COLO668 (cell line): ENCODE measurements at regions not wholly inside any gene's neighbourhood (a gene's known extent, or its start where the extent isn't known, plus 50 kb on each side); places are given as distances from the start of the nearest gene placed in this dataset.

Source experiments
- DNase-seq: peaks from one replicate; lab custom pipeline; 2025; ENCODE audit not compliant: unreplicated experiment; lab: John Stamatoyannopoulos, UW

DNA sequence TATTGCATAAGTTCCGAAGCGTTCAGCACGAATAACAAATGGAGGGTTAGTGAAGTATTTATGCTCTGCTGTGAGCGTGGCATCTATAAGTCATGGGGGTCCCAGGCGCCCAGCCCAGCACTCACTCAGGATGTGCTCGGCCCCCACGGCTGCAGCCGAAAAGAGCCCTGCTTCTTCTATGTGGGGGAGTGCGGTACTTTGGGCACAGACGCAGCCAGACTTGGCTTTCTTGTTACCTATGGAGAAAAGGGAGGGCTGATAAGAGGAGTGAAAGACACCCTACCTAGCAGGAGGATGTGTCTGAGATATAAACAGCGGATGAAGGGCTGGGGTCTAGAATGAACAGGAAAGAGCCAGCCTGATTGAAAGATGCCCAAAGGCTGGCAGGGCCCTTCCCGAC is 51.4 kb downstream of the MRPL36 start:
- DNase-seq: no peak

DNA sequence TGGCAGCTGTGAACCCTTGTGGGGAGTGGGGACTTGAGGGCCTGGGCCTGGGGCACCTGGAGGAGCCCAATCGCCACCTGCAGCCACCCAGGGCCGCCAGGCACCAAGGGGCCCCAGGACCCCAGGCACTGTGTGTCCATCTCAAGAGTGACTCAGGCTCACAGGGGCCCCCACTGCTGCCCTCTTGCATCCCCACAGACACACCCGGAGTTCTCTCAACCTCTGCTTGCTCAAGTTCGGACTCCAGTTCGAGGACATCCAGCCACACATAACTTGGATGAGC is 51.9 kb downstream of the MRPL36 start:
- DNase-seq: no peak

DNA sequence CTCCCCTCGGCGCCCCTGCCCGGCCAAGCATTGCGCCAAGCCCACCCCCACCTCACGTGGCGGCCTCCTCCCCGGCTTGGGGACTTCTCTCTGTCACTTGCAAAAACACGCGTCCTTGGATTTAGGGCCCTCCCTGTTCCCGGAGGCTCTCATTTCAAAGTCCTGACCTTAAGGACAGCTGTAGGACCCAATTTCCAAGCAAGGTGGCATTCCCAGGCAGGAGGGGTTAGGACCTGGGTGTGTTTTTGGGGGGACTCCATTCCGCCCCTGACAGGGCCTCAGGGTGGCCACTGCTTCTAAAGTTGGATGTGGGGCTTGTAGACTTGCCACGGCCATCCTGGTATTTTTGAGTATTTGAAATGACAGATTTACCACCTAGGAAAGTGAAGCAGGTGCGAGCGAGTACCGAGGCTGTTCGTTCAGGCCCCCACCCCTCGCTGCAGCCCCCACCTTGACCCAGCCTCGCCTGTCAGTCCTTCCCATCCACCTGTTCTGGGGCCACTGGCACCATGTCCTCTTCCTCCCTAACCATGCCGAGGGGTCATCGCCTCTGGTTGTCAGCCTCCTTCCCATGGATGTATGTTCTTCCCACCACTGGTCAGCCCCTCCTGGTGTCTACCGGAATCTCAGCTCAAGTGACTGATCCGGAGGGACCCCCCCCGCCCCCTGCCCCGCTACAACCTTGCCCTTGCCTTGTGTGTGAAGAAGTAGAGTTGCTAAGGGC is 52.4 kb downstream of the MRPL36 start:
- DNase-seq: no peak

DNA sequence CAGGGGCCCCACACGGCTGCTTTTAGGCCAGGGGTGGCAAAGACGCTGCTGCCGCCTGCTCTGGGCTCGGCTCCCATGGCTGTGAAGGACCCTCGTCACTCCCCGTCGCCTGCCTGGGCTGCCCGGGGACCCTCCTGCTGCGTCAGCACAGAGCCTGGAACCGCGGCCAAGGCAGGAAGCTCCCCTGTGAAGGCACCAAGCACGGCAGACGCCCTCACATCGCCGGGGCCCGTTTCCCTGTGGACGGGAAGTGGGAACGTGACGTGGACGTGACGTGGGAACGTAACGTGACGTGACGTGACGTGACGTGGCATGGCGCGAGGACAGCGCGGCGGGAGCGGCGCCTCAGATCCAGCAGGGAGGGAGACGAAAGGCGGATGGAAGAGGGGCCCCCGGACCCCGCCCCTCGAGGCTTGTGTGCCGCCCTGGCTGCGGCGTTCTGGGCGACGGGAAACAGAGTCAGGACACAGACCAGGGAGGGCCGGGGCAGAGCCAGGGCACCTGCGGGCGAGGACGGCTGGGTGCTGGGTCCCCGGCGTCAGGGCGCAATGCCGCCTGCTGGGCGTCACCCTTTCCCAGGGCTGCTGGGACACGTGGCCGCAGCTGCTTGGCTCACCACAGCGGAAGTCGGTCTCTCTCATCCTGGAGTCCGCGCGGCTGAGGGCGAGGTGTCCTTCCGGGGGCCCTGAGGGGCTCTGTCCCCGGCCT is 53.1 kb downstream of the MRPL36 start:
- DNase-seq: peak; percentile 25

DNA sequence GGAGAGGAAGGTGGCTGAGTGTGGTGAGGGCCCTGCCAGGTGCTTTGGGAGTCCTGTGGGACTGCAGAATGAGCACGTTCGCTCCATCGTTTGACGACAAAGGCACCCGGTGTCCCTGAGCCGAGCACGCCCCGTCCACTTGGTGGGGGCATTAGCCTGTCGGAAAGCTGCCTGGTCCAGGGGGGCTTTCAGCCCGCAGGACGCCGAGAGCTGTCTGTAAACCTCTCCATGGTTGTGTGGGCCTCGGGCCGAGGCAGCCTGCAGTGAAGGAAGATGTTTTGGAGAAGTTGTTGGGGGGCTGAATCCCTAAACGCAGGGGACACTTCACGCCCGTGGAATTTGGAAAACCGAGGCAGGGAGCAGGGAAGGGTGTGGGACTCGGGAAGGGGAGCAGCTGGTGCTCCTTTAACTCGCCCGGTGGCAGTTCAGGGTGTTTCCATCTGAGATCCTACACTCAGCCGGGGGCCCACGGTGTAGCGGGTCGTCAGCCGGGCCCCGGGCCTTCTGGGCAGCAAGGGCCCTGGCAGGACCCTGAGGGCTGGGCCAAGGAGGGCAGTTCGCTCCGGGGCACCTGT is 53.8 kb downstream of the MRPL36 start:
- DNase-seq: no peak

DNA sequence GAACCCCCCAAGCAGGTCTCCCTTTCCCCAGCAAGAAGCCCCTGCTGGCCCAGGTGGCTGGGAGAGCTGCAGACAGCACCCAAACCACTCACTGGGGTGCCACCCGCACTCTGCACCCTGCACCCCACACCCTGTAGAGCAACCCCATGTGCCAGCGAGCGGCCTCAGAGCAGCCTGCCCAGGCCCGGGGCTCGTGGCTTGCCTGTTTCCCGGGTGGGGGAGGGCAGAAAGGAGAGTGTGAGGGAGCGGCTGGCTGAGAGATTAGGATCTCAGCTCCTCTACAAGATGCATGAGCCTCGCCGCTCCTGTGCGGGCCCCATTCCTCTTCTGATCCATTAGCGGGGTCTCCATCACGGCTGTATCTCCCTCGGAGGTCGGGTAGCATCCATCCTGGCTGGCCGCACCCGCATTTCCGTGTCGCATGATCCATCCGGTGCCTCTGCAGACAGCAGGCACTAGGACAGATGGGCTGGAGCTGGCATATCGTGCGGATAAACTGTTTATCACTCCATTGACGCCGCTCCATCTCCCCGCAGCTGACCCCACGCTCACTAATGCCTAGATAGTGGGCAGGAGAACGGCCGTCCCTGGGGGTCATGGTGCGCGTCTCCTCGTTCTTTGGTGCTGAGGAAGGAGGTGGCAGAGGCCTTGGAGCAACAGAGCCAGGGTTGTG is 54.4 kb downstream of the MRPL36 start:
- no peak for DNase-seq

DNA sequence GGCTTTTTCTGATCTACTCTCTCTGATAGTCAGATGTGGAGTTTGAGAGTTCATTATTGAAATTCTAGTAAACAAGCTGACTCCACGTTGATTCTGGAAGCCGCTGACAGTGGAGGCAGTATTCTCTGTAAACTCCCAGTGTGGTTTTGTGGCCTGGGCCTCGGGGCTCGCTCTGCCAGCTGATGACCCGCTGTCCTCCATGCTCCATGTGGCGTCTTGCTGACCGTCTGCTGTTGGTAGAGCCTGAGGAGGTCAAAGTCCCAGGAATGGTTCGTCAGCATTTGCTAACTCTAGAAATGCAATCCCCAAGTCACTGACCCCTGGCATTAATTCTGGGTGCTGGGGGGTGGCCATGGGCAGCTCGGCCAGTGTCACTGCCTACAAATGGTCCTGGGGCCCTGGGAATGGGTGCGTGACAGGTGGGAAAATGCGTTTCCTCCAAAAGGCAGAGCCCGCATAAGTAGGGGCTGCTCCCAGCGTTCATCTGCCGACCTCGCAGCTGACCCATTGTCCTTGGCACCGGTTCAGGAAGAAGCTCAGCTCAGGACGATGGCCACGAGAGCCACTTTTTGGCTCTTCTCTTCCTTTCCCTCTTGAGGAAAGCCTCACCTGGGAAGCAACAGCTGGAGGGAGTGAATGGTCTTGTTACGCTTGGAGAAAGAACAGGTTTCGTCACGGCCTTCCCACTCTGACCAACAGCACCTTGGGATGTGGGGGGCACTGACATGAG is 55.1 kb downstream of the MRPL36 start:
- no peak for DNase-seq

DNA sequence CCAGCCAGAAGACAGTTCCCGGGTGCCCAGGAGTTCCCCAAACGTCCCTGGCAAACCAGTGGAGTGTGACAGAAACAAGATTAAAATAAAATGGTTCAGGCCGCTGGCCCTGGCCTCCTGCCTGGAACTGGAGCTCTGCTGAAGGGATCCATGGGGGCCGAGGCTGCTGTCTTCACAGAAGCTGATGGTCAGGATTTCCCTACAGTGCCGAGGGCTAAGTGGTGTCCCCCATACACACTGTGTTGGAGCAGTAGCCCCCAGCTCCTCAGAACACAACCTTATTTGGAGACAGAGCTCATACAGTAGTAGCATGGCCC is 55.9 kb downstream of the MRPL36 start:
- no peak for DNase-seq

DNA sequence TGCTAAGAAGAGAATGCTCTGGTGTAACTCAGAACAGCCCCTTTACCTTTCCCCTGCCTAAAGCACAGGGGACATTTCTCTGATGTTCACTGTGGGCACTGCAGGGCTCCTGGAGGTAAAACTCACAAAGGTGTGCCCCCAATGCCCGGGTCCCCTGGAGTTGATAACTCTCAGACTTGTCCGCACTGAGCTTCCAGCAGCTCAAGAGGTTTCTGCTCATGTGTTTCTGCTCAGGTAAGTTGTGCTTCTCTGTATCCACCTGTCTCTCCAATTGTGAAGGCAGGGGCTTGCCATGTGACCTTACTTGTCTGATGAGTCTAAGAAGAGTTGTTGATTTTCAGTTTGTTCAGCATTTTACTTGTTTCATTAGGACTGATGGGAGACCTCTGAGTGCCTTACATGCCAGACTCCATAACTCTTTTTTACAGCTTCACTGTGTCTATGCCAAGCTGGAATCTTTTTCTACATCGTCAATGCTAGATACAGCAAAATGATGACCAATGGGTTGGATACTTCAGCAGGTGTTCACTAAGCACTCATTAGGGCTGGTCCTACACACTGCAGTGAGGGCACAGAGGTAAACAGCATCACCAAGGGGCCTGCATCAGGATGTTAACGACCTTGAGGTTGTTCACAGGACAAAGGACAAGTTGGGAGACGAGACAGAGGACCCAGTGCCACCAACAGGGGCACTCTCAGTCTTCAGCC is 56.4 kb downstream of the MRPL36 start:
- DNase-seq: no peak

DNA sequence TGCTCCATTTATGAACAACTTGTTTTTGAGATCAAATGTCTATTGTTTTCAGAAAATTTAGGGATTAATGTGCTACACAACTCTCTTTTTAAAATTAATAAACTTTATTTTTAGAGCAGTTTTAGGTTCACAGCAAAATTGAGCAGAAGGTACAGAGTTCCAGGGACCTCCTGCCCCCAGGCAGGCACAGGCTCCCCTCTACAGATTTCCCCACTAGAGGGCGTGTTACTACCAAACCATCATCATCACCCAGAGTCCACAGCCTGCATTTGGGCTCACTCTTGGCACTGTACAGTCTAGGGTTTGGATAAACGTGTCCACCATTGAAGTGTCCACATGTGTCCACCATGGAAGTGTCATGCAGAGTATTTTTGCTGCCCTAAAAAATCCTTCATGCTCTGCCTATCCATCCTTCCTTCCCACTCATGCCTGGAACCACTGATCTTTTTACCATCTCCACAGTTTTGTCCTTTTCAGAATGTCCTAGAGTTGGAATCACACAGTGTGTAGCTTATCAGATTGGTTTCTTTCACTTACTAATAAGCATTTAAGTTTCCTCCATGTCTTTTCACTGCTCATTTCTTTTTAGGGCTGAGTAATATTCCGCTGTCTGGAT is 61.7 kb downstream of the MRPL36 start:
- DNase-seq: no peak

DNA sequence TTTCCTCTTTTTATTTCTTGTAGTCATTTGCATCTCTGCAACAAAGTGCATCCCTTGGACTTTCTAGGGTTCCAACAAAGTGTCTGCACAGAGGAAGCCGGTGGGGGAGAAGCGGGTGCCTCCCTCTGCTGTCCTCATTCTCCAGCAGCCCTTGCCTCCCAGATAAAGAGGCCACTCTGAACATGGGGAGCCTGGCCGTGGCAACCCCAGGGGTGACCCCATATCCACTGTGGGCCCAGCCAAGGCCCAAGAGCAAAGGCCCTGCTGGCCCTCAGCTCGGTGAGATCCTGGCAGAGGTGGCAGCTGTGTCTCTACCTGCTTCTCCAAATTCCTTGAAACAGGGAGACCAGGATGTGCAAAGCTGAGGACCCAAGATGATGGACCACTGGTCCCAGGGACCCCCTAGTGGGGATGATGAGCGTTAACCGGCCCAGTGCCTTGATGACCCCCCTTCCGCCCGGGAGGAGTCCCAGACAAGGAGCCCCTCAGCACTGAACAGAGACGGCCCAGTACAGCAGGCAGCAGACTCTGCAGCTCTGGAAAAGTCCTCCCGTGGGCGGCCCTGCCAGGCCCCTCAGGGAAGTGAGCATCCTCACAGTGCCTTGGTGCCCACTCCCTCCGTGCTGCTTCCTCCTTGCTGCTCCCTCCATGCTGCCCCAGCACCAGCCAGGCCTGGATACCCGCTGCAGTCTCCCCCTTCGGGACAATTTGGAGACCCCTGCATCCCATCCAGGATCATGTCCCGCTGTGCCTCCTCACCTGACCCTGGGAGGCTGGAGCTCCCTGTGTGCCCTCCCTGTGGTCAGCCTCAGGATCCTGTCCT is 62.5 kb downstream of the MRPL36 start:
- DNase-seq: no peak

DNA sequence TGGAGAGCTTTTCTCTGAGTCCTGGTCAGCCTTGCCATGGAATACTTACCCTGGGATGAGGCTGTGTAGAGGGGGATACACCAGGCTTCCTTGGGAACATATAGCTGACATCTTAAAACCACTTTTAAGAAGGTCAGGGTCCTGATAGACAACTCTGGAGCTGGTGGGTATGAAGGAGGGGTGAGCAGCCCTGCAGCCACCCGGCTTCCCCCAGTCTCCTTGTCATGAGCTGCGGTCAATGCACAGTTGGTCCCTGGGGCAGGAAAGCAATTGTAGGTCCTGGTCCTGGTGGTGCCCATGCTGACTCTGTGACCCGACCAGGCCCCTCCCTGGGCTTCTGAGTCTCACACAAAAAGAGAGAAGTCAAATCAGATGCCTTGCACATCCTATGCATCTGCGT is 63.6 kb downstream of the MRPL36 start:
- no peak for DNase-seq

DNA sequence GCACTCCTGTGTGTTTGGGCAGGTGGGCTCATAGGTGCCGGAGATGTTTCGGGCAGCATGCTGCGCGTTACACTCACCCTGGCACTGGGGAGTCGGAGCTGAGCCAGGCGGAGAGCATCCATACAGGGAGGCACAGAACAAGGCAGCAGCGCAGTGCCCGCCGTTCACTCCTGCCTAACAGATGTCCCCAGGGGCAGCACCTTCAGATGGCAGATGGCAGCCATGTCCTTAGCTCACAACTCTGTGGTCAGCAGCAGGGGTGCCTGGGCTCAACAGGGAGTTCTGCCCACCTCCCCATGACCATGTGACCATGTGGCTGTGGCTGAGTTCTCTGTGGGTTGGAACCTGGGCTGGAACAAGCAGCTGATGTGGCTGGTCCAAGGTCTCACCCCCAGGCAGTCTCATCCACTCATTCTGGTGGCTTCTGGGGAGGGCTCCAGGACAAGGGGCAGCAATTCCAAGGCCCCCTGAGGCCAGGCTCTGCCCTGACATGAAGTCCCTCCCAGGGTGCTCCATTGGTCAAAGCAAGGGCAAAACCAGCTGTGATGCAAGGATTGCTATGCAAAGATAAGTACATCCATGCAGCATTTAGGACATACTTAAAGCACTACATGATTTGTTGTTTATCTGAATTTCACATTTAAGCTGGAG is 64.2 kb downstream of the MRPL36 start:
- no peak for DNase-seq

DNA sequence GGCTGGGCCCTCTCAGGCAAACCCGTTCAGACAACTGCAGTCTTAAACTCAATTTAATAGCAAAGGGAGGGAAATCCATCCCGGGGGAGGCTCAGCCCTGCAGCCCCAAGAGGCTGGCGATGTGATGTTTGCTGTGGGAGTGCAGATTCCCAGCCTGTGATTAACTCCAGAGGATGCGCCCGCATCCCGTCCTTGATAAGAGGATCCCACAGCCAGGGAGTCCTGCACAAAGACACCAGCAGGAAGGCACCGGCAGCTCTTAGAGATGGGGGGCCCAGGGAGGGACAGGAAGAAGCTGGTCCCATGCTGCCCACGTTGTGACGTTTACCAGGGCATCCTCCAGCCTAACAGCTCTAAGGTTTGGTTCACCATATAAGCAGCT is 64.7 kb downstream of the MRPL36 start:
- no peak for DNase-seq

DNA sequence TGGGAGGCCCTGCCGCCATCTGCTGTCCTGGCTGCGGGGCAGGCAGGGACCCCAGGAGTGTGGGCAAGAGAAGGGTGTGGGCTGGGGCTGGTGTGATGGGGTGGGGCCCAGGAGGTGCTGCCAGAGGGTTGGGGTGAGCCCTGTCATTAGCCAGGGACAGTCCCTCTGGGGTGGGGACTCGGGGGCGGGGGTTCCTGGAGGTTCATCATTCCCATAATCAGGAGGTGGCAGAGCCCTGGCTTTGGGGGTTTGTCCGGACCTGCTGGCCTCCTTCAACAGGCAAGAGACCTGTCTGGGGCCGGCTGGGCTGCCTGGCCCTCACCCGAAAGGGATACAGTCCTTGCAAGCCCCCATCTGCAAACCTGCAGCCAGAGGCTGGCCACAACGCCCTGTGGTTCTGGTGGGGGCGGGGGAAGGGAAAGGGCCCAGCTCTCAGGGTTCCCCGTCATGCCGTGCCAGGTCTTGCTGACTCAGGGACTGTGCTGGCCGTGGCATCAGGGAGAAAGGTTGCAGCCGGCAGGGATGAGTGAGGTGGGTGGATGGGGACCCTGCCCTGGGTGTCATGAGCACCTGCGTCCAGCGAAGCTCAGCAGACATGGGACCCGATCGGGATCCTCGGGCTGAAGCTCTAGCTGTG is 65.2 kb downstream of the MRPL36 start:
- DNase-seq: no peak

DNA sequence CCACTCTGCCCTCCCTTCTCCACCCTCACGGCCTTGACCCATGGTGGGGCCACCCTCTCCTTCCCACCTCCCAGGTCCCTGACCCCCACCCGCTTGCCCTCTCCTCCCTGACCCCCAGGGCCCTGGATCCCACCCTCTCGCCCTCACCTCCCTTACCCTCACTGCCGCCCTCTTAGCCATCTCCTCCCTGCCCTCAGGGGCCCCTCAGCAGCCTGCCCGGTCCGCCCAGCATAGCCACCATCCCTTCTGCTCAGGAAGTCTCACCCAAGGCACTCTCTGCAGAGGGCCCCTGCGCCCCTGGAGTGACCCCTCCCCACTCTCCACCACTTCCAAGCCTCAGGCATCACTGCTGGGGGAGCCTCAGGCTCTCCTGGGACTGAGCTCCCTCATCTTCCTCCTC is 66.3 kb downstream of the MRPL36 start:
- DNase-seq: no peak

DNA sequence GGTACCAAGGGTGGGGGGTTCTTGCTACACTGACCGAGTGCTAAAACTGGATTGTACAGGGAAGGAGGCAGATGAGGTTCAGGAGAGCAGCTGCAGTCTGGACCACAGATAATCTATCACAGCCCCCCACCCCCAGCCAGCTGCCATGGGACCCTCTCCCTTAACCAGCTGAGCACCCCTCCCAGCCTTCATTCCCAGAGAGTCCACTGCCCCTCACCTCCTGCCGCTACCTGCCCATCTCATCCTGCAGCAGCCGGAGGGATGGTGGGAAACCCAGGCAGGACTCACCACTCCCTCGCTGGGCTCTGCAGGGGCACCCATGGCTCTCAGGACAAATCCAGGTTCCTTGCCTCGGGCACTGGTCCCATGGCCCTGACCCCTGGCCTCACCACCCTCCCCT is 66.7 kb downstream of the MRPL36 start:
- no peak for DNase-seq

DNA sequence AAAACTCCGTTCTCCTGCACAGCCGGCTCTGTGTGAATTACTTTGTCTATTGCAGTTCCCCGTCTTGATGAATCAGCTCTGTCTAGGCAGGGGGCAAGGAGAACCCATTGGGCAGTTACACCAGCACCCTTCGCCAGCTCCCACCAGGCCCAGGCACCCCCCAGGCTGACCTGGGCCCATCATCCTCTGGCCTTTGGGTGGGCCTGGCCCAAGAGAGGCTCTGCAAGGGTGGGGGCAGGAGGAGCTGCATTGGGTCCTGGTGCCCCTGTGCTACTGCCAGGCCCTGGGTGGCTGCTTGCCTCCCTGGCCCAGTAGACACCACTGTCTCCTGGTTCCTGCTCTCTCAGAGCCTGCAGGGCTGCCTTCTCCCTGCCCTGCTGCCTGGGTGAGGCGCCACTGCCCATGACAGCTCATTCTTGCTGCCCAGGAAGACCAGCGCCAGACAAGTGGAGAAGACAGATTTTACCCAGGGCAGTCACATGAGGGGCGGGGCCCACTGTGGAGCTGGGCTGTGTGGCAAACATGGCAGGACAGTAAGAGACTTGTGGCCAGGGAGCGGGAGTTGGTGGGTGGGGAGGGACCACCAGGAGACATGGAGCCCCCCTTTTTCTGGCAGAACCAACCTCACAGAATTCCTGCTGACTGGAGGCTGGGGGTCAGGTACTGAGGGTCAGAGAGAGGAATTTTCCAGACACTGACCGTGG is 67.2 kb downstream of the MRPL36 start:
- DNase-seq: no peak
